PC-3 (cell line): ENCODE measurements at regions not wholly inside any gene's neighbourhood (a gene's known extent, or its start where the extent isn't known, plus 50 kb on each side); places are given as distances from the start of the nearest gene placed in this dataset.

Source experiments
- ATAC-seq: fragments of 200-7000 bp; cut with Tn5 transposase; 2 replicates; pipeline ENCODE4 v1.9.1; 2020; ENCODE audit warnings: mild to moderate bottlenecking, moderate library complexity
- BruUV-seq: library from RNA; stranded (reverse); fragments of 400-500 nt; replicated peaks from 2 replicates; lab custom pipeline; 2021; lab: Mats Ljungman, UMichigan
- CTCF ChIA-PET: fragments of 300-600 bp; sonication (Branson Sonifier 250); formaldehyde crosslinking; loops from one replicate; lab custom pipeline; 2022; ENCODE audit warnings: antibody characterized with exemption; lab: Charles Lee
- POLR2A ChIA-PET: fragments of 300-600 bp; sonication (Branson Sonifier 250); formaldehyde crosslinking; loops from one replicate; lab custom pipeline; 2022; ENCODE audit warnings: antibody characterized with exemption; ENCODE audit not compliant: unreplicated experiment; lab: Charles Lee
- DNase-seq: peaks from one replicate; pipeline ENCODE4 v3.0.0-alpha.2; 2015
- H2AFZ ChIP-seq: fragments of 300-600 bp; sonication (generic); 2 replicates; pipeline ENCODE4 v1.6.0; 2016; ENCODE audit warnings: antibody characterized with exemption, low read length
- H3F3A ChIP-seq: fragments of 300-600 bp; sonication (generic); one replicate; pipeline ENCODE4 v1.6.0; 2017; ENCODE audit warnings: antibody characterized with exemption, low read length, control low read depth, mild to moderate bottlenecking; ENCODE audit not compliant: unreplicated experiment
- H3K27ac ChIP-seq: fragments of 300-600 bp; sonication (generic); 2 replicates; pipeline ENCODE4 v1.5.1; 2016; ENCODE audit warnings: mild to moderate bottlenecking, low read length
- H3K27me3 ChIP-seq: fragments of 300-600 bp; sonication (generic); 2 replicates; pipeline ENCODE4 v1.6.1; 2016; ENCODE audit warnings: low read length, mixed read lengths
- H3K36me3 ChIP-seq: fragments of 300-600 bp; sonication (generic); 2 replicates; pipeline ENCODE4 v1.6.1; 2016; ENCODE audit warnings: low read depth, mixed run types, low read length, mixed read lengths
- H3K4me1 ChIP-seq: fragments of 300-600 bp; sonication (generic); 2 replicates; pipeline ENCODE4 v1.5.1; 2016; ENCODE audit warnings: low read length; ENCODE audit not compliant: insufficient read depth
- H3K4me2 ChIP-seq: fragments of 300-600 bp; sonication (generic); 2 replicates; pipeline ENCODE4 v1.6.0; 2016; ENCODE audit warnings: low read length
- H3K4me3 ChIP-seq: fragments of 300-600 bp; sonication (generic); 2 replicates; pipeline ENCODE4 v1.5.1; 2016; ENCODE audit warnings: mild to moderate bottlenecking, low read length, mixed read lengths
- H3K79me2 ChIP-seq: fragments of 300-600 bp; sonication (generic); 2 replicates; pipeline ENCODE4 v1.6.1; 2017; ENCODE audit warnings: low read length, mixed read lengths
- H3K9ac ChIP-seq: fragments of 300-600 bp; sonication (generic); 2 replicates; pipeline ENCODE4 v1.6.0; 2016; ENCODE audit warnings: mild to moderate bottlenecking, low read length
- H3K9me2 ChIP-seq: fragments of 300-600 bp; sonication (generic); replicated peaks from 2 replicates; pipeline ENCODE4 v1.6.1; 2016; ENCODE audit warnings: mixed run types, low read length, mixed read lengths
- H3K9me3 ChIP-seq: fragments of 300-600 bp; sonication (generic); 2 replicates; pipeline ENCODE4 v1.6.1; 2016; ENCODE audit warnings: low read length, mixed read lengths
- H4K20me1 ChIP-seq: fragments of 300-600 bp; sonication (generic); 2 replicates; pipeline ENCODE4 v1.6.1; 2016; ENCODE audit warnings: low read length, mixed read lengths
- EZH2 ChIP-seq: fragments of 300-600 bp; sonication (generic); IDR thresholded peaks from one replicate; pipeline ENCODE4 v1.6.1; 2017; ENCODE audit warnings: antibody characterized with exemption, mild to moderate bottlenecking, low read length; ENCODE audit not compliant: unreplicated experiment
- EZH2phosphoT487 ChIP-seq: fragments of 300-600 bp; sonication (generic); IDR thresholded peaks from 2 replicates; pipeline ENCODE4 v1.6.1; 2018; ENCODE audit warnings: mild to moderate bottlenecking, antibody characterized with exemption, low read length, borderline replicate concordance
- intact Hi-C: fragments of 100-400 bp; cut with micrococcal nuclease; formaldehyde crosslinking; loops from 2 replicates; pipeline ENCODE4 v1.9.0; 2023
- TF ChIP-seq, protein P1 (sequence below): fragments of 300-600 bp; sonication (generic); conservative IDR thresholded peaks from 2 replicates; pipeline ENCODE4 v1.5.1; 2017; ENCODE audit warnings: antibody characterized with exemption, low read depth, mild to moderate bottlenecking, low read length

DNA sequence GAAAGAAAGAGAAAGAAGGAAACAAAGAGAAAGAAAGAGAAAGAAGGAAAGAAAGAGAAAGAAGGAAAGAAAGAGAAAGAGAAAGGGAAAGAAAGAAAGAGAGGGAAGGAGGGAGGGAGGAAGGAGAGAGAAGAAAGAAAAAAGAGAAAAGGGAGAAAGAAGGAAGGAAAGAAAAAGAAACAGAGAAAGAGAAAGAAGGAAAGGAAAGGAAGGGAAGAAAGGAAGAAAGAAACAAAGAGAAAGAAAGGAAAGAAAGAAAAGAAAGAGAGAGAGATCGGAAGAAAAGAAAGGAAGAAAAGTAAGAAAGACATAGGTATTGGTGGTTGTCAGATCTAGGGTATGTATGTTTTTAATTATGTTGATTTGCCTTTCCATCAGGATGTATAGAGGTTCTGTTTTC, 342.3 kb downstream of the FOXG1 start:
- CTCF ChIA-PET, result no interaction called here
- no TSS peak for BruUV-seq
- no peak for ATAC-seq

DNA sequence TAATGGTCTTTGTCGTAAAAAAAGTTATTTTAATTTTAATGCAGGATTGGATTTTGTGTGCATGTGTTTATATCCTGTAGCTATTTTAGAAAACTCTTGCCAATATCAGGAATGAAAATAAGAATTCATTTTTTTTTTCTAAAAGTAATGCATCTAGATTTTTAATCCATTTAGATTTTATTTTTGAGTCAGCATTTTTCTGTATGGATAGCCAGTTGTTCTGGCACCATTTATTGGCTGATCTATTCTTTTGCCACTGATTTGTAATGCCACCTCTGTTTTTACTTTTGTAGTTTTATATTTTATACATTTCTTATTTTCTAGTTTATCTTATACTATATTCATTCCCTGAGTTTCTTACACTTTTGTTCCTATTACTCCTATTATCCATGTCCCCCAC, 343.0 kb downstream of the FOXG1 start:
- ChIA-PET CTCF (no interaction called here), POLR2A (no interaction called here)
- no peaks in the 10 kb centered on the region for H3K79me2 ChIP-seq
- no peak overlapping the region for H3K27ac ChIP-seq
- no peaks in the 10 kb centered on the region for H3K9me2 ChIP-seq
- no peak overlapping the region for H3K4me3 ChIP-seq
- H3K36me3 ChIP-seq, result no peaks in the 10 kb centered on the region
- H4K20me1 ChIP-seq, result no peaks in the 10 kb centered on the region
- H3K9ac ChIP-seq, result no peak overlapping the region
- H3K4me1 ChIP-seq, result no peaks in the 10 kb centered on the region
- BruUV-seq, result no TSS peak
- H2AFZ ChIP-seq, result no peak overlapping the region
- 0 out of 2 replicates have a peak, but pooled peaks cover 3% of the 10 kb centered on the region for H3K27me3 ChIP-seq
- H3F3A ChIP-seq, result no peaks in the 10 kb centered on the region
- H3K9me3 ChIP-seq, result no peaks in the 10 kb centered on the region
- ATAC-seq (no peak), DNase-seq (no peak)
- H3K4me2 ChIP-seq, result no peak overlapping the region
- TF ChIP-seq EZH2phosphoT487 (no peak), EZH2 (no peak)
- TF ChIP-seq, protein P1, sequence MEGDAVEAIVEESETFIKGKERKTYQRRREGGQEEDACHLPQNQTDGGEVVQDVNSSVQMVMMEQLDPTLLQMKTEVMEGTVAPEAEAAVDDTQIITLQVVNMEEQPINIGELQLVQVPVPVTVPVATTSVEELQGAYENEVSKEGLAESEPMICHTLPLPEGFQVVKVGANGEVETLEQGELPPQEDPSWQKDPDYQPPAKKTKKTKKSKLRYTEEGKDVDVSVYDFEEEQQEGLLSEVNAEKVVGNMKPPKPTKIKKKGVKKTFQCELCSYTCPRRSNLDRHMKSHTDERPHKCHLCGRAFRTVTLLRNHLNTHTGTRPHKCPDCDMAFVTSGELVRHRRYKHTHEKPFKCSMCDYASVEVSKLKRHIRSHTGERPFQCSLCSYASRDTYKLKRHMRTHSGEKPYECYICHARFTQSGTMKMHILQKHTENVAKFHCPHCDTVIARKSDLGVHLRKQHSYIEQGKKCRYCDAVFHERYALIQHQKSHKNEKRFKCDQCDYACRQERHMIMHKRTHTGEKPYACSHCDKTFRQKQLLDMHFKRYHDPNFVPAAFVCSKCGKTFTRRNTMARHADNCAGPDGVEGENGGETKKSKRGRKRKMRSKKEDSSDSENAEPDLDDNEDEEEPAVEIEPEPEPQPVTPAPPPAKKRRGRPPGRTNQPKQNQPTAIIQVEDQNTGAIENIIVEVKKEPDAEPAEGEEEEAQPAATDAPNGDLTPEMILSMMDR, result no peak
- intact Hi-C loops, result no loop called here

More for the DNA sequence above, 342.3 kb downstream of the FOXG1 start:
- intact Hi-C loops, result no loop called here
- Histone ChIP-seq H3K4me2 (no peak overlapping the region), H3K27ac (no peak overlapping the region), H3K9me2 (no peaks in the 10 kb centered on the region), H4K20me1 (no peaks in the 10 kb centered on the region), H2AFZ (no peak overlapping the region), H3K4me1 (no peaks in the 10 kb centered on the region), H3K9me3 (no peaks in the 10 kb centered on the region), H3F3A (no peaks in the 10 kb centered on the region), H3K4me3 (no peak overlapping the region), H3K79me2 (no peaks in the 10 kb centered on the region), H3K9ac (no peak overlapping the region), H3K27me3 (0 out of 2 replicates have a peak, but pooled peaks cover 3% of the 10 kb centered on the region), H3K36me3 (no peaks in the 10 kb centered on the region)
- POLR2A ChIA-PET, result no interaction called here
- TF ChIP-seq, protein P1, result no peak
- TF ChIP-seq EZH2phosphoT487 (no peak), EZH2 (no peak)
- DNase-seq, result no peak

DNA sequence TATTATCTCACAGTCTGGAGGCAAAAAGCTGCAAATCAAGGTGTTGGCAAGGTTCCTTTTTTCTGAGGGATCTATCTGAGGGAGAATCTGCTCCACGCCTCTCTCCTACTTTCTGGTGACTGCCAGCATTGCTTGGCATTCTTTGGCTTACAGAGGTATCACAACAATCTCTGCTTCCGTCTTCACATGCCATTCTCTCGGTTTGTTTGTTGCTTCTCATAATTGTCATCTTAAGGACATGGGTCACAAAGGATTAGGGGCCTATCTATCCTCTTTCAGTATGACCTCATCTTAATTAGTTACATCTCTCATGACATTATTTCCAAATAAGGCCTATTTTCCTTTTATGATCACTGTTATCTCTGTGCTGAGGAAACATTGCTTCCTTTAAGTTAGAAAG, 345.0 kb downstream of the FOXG1 start:
- Histone ChIP-seq H4K20me1 (no peaks in the 10 kb centered on the region), H3F3A (no peaks in the 10 kb centered on the region), H3K27me3 (0 out of 2 replicates have a peak, but pooled peaks cover 3% of the 10 kb centered on the region), H3K9me2 (no peaks in the 10 kb centered on the region), H3K27ac (no peak overlapping the region), H3K9me3 (no peaks in the 10 kb centered on the region), H3K9ac (no peak overlapping the region), H3K4me3 (no peak overlapping the region), H3K4me2 (no peak overlapping the region), H2AFZ (no peak overlapping the region), H3K79me2 (no peaks in the 10 kb centered on the region), H3K36me3 (no peaks in the 10 kb centered on the region), H3K4me1 (no peaks in the 10 kb centered on the region)
- ChIA-PET CTCF (no interaction called here), POLR2A (no interaction called here)
- intact Hi-C loops, result no loop called here
- DNase-seq (no peak), ATAC-seq (no peak)
- BruUV-seq, result no TSS peak
- no peak for TF ChIP-seq EZH2
- TF ChIP-seq, protein P1, result no peak
- TF ChIP-seq EZH2phosphoT487, result no peak
